ENCODE measurements at regions not wholly inside any gene's neighbourhood (a gene's known extent, or its start where the extent isn't known, plus 50 kb on each side); places are given as distances from the start of the nearest gene placed in this dataset.
A peak's percentile ranks its signal among the peaks of the same experiment; 100 is the strongest.

DNA sequence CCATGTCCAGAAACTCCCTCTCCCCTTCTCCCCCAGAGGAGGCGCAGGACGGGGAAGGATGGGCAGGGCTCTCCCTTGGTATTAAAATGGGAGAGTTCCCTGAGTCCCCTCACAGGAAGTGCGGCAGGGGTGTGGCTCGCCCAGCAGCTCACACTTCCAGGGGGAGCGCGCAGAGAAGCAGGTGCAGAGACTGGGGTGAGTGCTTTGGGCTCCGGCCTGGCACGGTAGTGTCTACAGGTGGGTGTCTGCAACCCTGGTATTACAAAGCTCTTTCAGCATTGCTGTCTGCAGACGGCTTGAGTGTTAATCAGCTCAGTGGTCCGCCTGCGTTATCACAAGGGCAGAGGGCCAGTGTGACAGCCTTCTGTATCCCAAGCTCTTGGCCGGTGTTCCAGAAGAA, 114.9 kb upstream of the FBXL7 start:
- Mint-ChIP-seq H3K9me3 (peaks cover 6% of the 10 kb centered on the region), H3K4me3 (no peak overlapping the region), H3K36me3 (no peaks in the 10 kb centered on the region), H3K27ac (no peak overlapping the region), H3K27me3 (ENCODE audit: low read depth) (peaks cover 12% of the 10 kb centered on the region), H3K4me1 (peaks cover 15% of the 10 kb centered on the region)
- DNase-seq (ENCODE audit: low spot score in 2 of 2, unreplicated experiment in 2 of 2) = no peak
- TF ChIP-seq, protein P1, sequence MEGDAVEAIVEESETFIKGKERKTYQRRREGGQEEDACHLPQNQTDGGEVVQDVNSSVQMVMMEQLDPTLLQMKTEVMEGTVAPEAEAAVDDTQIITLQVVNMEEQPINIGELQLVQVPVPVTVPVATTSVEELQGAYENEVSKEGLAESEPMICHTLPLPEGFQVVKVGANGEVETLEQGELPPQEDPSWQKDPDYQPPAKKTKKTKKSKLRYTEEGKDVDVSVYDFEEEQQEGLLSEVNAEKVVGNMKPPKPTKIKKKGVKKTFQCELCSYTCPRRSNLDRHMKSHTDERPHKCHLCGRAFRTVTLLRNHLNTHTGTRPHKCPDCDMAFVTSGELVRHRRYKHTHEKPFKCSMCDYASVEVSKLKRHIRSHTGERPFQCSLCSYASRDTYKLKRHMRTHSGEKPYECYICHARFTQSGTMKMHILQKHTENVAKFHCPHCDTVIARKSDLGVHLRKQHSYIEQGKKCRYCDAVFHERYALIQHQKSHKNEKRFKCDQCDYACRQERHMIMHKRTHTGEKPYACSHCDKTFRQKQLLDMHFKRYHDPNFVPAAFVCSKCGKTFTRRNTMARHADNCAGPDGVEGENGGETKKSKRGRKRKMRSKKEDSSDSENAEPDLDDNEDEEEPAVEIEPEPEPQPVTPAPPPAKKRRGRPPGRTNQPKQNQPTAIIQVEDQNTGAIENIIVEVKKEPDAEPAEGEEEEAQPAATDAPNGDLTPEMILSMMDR (IDR thresholded peaks at IDR 0.05; ENCODE audit: unreplicated experiment) = no peak

DNA sequence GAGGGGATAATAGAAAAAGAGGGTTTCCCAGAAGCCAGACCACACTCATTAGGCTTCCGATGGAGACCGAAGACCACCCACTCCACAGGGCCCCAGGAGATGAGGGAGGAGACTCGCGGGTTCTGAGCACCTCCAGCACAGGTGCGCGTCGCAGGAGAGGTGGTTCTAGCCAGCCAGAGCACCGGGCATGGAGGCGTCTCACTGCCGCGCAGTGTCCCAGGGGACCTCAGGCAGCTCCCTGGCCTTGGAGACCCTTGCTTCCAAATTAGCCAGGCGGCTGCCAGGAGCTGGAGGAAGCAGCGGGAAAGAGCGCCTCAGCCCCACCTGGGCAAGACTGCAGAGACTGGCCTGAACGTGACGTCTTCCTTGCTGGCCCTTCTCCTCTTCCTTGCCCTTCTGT, 115.4 kb upstream of the FBXL7 start:
- H3K36me3 Mint-ChIP-seq = no peaks in the 10 kb centered on the region
- H3K27ac Mint-ChIP-seq = no peak overlapping the region
- H3K9me3 Mint-ChIP-seq = peaks cover 6% of the 10 kb centered on the region
- H3K4me1 Mint-ChIP-seq = peaks cover 15% of the 10 kb centered on the region
- H3K27me3 Mint-ChIP-seq (ENCODE audit: low read depth) = peaks cover 16% of the 10 kb centered on the region
- DNase-seq (ENCODE audit: low spot score in 2 of 2, unreplicated experiment in 2 of 2) = no peak
- no peak overlapping the region for H3K4me3 Mint-ChIP-seq
- TF ChIP-seq, protein P1 (IDR thresholded peaks at IDR 0.05; ENCODE audit: unreplicated experiment) = no peak

DNA sequence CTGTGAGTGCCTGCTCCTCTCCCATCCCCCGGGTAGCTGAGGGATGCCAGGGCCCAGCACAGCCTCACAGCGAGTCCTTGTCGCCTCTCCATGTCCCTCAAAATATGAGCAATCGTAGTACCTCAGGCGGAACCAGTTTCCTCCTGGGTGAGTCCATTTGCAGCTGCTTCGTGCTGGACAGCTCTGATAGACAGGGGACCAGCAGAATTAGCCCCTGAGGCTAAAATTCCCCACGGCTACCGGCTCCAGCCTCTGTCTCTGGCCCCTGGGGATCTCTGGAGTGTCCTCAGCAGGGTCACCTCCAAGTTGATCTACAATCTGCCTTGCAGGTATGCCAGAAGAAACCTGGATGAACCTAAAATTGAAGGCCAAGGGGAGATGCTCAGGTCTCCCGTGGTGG, 115.8 kb upstream of the FBXL7 start:
- Mint-ChIP-seq H3K36me3 (no peaks in the 10 kb centered on the region), H3K9me3 (peaks cover 6% of the 10 kb centered on the region), H3K27ac (no peak overlapping the region), H3K4me1 (peaks cover 13% of the 10 kb centered on the region), H3K4me3 (no peak overlapping the region), H3K27me3 (ENCODE audit: low read depth) (peaks cover 19% of the 10 kb centered on the region)
- TF ChIP-seq, protein P1 (IDR thresholded peaks at IDR 0.05; ENCODE audit: unreplicated experiment) = no peak
- no peak for DNase-seq (ENCODE audit: low spot score in 2 of 2, unreplicated experiment in 2 of 2)

GRCh38 chr5:15383469-15383868, 116.5 kb upstream of the FBXL7 start:
- Mint-ChIP-seq H3K27ac (no peak overlapping the region), H3K9me3 (peaks cover 6% of the 10 kb centered on the region), H3K27me3 (ENCODE audit: low read depth) (peaks cover 26% of the 10 kb centered on the region), H3K4me3 (no peak overlapping the region), H3K36me3 (no peaks in the 10 kb centered on the region), H3K4me1 (peaks cover 7% of the 10 kb centered on the region)
- TF ChIP-seq, protein P1 (IDR thresholded peaks at IDR 0.05; ENCODE audit: unreplicated experiment) = peak; percentile 27
- no peak for DNase-seq (ENCODE audit: low spot score in 2 of 2, unreplicated experiment in 2 of 2)

DNA sequence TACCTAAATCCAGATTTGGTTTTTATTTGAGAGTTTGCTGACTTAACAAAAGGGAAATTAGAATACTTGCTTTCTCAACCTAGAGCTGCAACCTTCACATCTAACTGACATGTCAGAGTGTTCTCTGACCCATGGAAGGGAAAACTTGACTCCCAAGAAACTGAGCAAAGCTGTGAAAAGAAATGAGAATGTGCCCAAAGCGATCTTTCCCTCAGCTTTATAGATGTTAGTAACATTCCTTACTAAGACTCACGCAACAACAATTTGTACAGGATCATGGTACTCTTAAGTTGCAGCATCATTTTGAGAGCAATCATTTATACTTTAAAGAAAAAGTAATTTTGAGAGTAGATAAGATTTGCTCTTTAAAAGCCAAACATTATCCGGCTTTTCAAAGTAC, 117.0 kb upstream of the FBXL7 start:
- TF ChIP-seq, protein P1 (IDR thresholded peaks at IDR 0.05; ENCODE audit: unreplicated experiment) = no peak
- H3K36me3 Mint-ChIP-seq = no peaks in the 10 kb centered on the region
- no peak for DNase-seq (ENCODE audit: low spot score in 2 of 2, unreplicated experiment in 2 of 2)
- H3K27ac Mint-ChIP-seq = no peak overlapping the region
- no peak overlapping the region for H3K4me3 Mint-ChIP-seq
- peaks cover 31% of the 10 kb centered on the region for H3K27me3 Mint-ChIP-seq (ENCODE audit: low read depth)
- peaks cover 4% of the 10 kb centered on the region for H3K4me1 Mint-ChIP-seq
- peaks cover 6% of the 10 kb centered on the region for H3K9me3 Mint-ChIP-seq

Measured in mesothelial cell of epicardium (in vitro differentiated cells).